DND-41 (cell line): ENCODE measurements at regions not wholly inside any gene's neighbourhood (a gene's known extent, or its start where the extent isn't known, plus 50 kb on each side); places are given as distances from the start of the nearest gene placed in this dataset.

Experiments
- CTCF ChIP-seq: IDR thresholded peaks from 2 replicates; pipeline ENCODE4 v1.5.1; 2012; ENCODE audit warnings: borderline replicate concordance, low read length, moderate library complexity, mild to moderate bottlenecking; ENCODE audit not compliant: poor library complexity, severe bottlenecking; ENCODE audit errors: extremely low read depth
- EZH2 ChIP-seq: IDR thresholded peaks from 3 replicates; pipeline ENCODE4 v1.6.1; 2012; ENCODE audit warnings: borderline replicate concordance, low read depth, mild to moderate bottlenecking, moderate library complexity, low read length, inconsistent platforms; ENCODE audit not compliant: severe bottlenecking

GRCh38 chr6:114952229-114952628, 609.4 kb upstream of the HS3ST5 start:
- no peak for TF ChIP-seq CTCF
- TF ChIP-seq EZH2, result no peak
